T-helper 1 cell treated with Interleukin-12 subunit alpha and Interleukin-12 subunit beta and Interleukin-4 antibody, amounts not matched to agents 30 μg/mL and 1 μg/mL, for 36 hours (primary cell): ENCODE measurements at regions not wholly inside any gene's neighbourhood (a gene's known extent, or its start where the extent isn't known, plus 50 kb on each side); places are given as distances from the start of the nearest gene placed in this dataset.

Source experiments
- H3K27ac Mint-ChIP-seq: one replicate; pipeline ENCODE4 v1.8.0; 2021; ENCODE audit warnings: mild to moderate bottlenecking, mixed read lengths
- H3K27me3 Mint-ChIP-seq: one replicate; pipeline ENCODE4 v1.8.0; 2021; ENCODE audit warnings: low read depth, mixed read lengths
- H3K36me3 Mint-ChIP-seq: one replicate; pipeline ENCODE4 v1.8.0; 2021; ENCODE audit warnings: low read depth, mixed read lengths
- H3K4me1 Mint-ChIP-seq: one replicate; pipeline ENCODE4 v1.8.0; 2021; ENCODE audit warnings: low read depth, mixed read lengths
- H3K4me3 Mint-ChIP-seq: one replicate; pipeline ENCODE4 v1.8.0; 2021; ENCODE audit warnings: mild to moderate bottlenecking, moderate library complexity, mixed read lengths
- H3K9me3 Mint-ChIP-seq: one replicate; pipeline ENCODE4 v1.8.0; 2021; ENCODE audit warnings: mixed read lengths

DNA sequence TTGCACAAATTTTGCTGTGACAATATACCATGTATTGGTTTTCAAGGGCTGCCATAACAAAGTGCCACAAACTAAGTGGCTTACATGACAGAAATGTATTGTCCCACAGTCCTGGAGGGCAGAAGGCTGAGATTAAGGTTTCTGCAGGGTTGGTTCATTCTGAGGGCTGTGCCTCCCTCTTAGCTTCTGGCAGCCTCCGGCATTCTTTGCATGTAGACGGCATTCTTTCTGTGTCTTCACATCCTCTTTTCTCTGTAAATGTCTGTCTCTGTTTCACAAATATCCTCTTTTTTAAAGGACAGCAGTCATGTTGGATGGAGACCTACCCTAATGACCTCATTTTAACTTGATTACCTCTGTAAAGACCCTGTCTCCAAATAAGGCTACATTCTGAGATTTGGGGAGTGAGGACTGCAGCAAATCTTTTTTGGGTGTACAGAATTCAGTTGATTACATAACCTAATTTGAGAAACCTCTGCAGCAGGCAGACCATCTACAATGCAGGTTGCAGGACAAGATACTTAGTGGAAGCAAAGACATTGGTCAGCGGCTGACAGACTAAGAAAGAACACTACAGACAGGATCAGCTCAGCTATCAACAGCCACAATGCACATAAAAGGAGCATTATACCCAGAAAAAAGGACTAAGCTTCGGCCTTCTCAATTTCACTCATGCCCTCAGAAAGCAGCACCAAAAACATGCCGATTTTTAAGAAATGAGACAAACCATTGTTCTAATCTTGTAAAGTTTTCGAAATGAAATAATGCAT is 84.6 kb upstream of the FAM3C start:
- Mint-ChIP-seq H3K4me3 (no peak overlapping the region), H3K4me1 (peaks cover 7% of the 10 kb centered on the region), H3K9me3 (no peaks in the 10 kb centered on the region), H3K27me3 (no peaks in the 10 kb centered on the region), H3K27ac (no peak overlapping the region), H3K36me3 (peaks cover 2% of the 10 kb centered on the region)

DNA sequence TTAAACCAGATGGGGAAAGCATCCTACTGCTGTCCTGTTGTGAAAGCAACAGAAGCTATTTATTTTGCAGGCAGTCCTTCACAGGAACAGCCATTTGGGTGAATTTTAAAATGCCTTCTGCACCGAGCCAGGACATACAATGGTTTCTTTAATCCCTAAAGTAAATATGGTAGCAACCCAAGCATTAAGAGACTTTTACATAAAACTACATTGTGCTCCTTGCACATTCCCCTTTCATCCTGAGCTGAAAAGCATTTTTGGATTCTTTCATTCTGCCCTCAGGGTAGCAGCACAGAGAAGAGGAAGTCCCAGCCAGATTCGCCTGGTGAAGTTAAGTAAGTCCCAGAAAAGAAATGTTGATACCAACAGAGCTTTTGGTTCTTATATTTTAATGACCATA is 84.0 kb upstream of the FAM3C start:
- Mint-ChIP-seq H3K4me3 (no peak overlapping the region), H3K27me3 (no peaks in the 10 kb centered on the region), H3K27ac (no peak overlapping the region), H3K36me3 (peaks cover 2% of the 10 kb centered on the region), H3K4me1 (peaks cover 7% of the 10 kb centered on the region), H3K9me3 (no peaks in the 10 kb centered on the region)

- peaks cover 7% of the 10 kb centered on the region for H3K4me1 Mint-ChIP-seq
- H3K27ac Mint-ChIP-seq: no peak overlapping the region
- H3K4me3 Mint-ChIP-seq: no peak overlapping the region
- no peaks in the 10 kb centered on the region for H3K27me3 Mint-ChIP-seq
- no peaks in the 10 kb centered on the region for H3K9me3 Mint-ChIP-seq
- peaks cover 4% of the 10 kb centered on the region for H3K36me3 Mint-ChIP-seq
These were observed 83.4 kb upstream of the FAM3C start for GRCh38 chr7:121479466-121479865.

- Mint-ChIP-seq H3K36me3 (peaks cover 3% of the 10 kb centered on the region), H3K27me3 (no peaks in the 10 kb centered on the region), H3K4me3 (no peak overlapping the region), H3K27ac (no peak overlapping the region), H3K4me1 (no peaks in the 10 kb centered on the region), H3K9me3 (no peaks in the 10 kb centered on the region)
These were observed 79.7 kb upstream of the FAM3C start for GRCh38 chr7:121475806-121476205.

DNA sequence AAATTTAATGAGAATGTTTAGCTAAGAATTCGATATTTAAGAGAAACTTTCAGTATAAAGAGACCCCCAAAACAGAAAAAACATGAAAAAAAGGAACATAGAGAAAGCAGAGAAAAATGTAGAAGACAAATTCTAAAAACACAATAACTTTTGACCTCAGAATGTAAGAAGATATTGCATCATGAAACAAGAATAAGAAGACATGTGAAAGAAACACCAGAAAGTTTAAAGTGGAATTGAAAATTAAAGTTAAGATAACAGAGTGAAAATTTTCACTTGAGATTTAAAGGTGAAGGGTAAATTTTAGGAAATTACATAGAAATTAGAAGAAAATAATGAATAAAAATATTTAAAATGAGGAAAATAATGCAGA is 78.2 kb upstream of the FAM3C start:
- Mint-ChIP-seq H3K36me3 (peaks cover 3% of the 10 kb centered on the region), H3K27me3 (no peaks in the 10 kb centered on the region), H3K27ac (no peak overlapping the region), H3K4me3 (no peak overlapping the region), H3K4me1 (no peaks in the 10 kb centered on the region), H3K9me3 (no peaks in the 10 kb centered on the region)

DNA sequence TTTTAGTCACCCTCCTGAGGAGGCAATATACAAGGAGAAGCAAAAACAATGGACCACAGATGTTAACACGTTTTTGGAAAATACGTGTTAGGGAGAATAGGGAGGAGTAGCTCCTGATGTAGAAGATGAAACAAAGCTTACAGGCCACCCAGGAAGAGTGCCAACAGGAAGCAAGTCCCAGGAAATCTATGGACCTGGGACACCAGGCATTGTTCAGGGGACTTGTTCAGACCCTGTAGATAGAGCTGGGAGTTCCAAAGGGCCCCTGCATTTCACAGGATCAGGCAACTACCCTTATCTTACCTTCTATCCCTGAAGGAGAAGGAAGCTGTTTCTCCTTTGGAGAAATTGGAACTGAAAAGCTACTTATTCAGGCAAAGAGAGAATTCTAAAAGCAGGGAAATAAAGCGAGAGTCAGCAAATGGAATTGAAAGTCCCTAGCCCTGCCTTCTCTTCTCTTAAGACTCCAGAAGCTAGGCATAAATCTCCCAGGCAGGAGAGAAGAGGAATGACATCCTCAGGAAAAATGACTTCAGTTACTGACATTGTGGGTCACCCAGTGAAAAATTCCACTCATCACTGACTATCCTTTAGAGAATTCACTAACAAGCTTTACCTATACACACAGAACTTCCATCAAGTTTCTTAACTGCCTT is 77.7 kb upstream of the FAM3C start:
- H3K4me1 Mint-ChIP-seq: no peaks in the 10 kb centered on the region
- no peak overlapping the region for H3K27ac Mint-ChIP-seq
- no peaks in the 10 kb centered on the region for H3K9me3 Mint-ChIP-seq
- H3K27me3 Mint-ChIP-seq: no peaks in the 10 kb centered on the region
- no peak overlapping the region for H3K4me3 Mint-ChIP-seq
- peaks cover 3% of the 10 kb centered on the region for H3K36me3 Mint-ChIP-seq

DNA sequence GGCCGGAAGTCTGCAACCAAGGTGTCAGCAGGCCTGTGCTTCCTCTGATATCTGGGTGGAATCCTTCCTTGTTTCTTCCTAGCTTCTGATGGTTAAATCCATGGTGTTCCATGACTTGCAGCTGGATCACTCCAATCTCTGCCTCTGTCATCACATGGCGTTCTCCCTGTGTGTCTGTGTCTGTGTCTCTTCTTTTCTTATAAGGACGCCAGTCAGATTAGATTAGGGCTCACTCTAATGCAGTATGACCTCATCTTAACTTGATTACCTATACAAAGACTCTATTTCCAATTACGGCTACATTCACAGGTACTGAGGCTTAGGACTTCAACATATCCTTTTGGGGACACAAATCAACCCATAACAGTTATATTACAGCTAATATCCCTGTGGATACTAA is 70.3 kb upstream of the FAM3C start:
- Mint-ChIP-seq H3K4me3 (no peak overlapping the region), H3K4me1 (no peaks in the 10 kb centered on the region), H3K27me3 (no peaks in the 10 kb centered on the region), H3K9me3 (peaks cover 4% of the 10 kb centered on the region), H3K27ac (no peak overlapping the region), H3K36me3 (peaks cover 1% of the 10 kb centered on the region)

GRCh38 chr7:121459148-121459547 is 63.0 kb upstream of the FAM3C start:
- Mint-ChIP-seq H3K36me3 (no peaks in the 10 kb centered on the region), H3K27ac (no peak overlapping the region), H3K4me1 (peaks cover 1% of the 10 kb centered on the region), H3K27me3 (peaks cover 9% of the 10 kb centered on the region), H3K4me3 (no peak overlapping the region), H3K9me3 (no peaks in the 10 kb centered on the region)

DNA sequence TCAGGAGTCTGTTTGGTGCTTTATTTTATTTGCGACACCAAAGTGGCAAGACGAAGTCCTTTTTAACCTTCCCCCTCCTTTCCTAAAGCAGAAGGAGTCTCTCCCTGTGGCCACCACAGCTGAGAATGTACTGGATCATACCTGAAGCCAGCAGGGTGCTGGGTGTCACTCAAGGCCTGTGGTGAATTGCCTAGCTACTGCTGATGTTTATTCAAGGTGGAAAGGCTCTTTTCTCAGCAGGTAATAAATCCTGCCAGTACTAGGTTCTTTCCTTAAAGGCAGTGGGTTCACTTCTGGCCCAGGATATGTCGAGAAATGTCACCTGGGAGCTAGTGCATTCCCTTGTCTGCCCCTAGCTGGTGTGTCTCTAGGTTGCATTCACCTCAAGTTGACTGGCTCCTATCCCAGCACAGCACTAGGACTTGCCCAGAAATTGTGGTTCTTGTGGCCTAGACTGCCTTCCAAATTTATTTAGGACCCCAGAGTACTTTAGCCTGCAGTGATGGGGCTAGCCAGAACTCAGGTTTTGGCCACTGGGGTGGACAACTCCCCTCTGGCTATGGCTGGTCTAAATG is 60.8 kb upstream of the FAM3C start:
- Mint-ChIP-seq H3K9me3 (peaks cover 13% of the 10 kb centered on the region), H3K4me1 (peaks cover 1% of the 10 kb centered on the region), H3K27me3 (peaks cover 12% of the 10 kb centered on the region), H3K4me3 (no peak overlapping the region), H3K27ac (no peak overlapping the region), H3K36me3 (no peaks in the 10 kb centered on the region)

DNA sequence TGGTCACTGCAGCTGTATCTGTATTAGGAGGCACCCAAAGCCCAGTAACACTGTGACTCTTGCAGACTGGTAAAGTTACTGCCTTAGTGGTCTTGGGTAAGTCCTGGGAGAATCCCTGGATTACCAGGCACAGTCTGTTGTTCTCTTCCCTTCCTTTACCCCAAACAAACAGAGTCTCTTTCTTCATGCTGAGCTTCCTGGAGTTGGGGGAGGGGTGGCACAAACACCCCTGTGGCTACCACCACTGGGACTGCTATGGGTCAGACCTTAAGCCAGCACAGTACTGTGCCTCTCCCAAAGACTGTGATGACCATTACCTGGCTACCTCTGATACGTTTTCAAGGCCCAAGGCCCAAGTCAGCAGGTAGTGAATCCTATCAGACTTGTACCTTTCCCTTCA is 59.9 kb upstream of the FAM3C start:
- Mint-ChIP-seq H3K4me1 (peaks cover 1% of the 10 kb centered on the region), H3K27me3 (peaks cover 12% of the 10 kb centered on the region), H3K36me3 (no peaks in the 10 kb centered on the region), H3K4me3 (no peak overlapping the region), H3K27ac (no peak overlapping the region), H3K9me3 (peaks cover 13% of the 10 kb centered on the region)

- peaks cover 3% of the 10 kb centered on the region for H3K27me3 Mint-ChIP-seq
- no peak overlapping the region for H3K4me3 Mint-ChIP-seq
- no peak overlapping the region for H3K27ac Mint-ChIP-seq
- no peaks in the 10 kb centered on the region for H3K36me3 Mint-ChIP-seq
- peaks cover 13% of the 10 kb centered on the region for H3K9me3 Mint-ChIP-seq
- peaks cover 4% of the 10 kb centered on the region for H3K4me1 Mint-ChIP-seq
These were observed 56.3 kb upstream of the FAM3C start for GRCh38 chr7:121452389-121452788.

DNA sequence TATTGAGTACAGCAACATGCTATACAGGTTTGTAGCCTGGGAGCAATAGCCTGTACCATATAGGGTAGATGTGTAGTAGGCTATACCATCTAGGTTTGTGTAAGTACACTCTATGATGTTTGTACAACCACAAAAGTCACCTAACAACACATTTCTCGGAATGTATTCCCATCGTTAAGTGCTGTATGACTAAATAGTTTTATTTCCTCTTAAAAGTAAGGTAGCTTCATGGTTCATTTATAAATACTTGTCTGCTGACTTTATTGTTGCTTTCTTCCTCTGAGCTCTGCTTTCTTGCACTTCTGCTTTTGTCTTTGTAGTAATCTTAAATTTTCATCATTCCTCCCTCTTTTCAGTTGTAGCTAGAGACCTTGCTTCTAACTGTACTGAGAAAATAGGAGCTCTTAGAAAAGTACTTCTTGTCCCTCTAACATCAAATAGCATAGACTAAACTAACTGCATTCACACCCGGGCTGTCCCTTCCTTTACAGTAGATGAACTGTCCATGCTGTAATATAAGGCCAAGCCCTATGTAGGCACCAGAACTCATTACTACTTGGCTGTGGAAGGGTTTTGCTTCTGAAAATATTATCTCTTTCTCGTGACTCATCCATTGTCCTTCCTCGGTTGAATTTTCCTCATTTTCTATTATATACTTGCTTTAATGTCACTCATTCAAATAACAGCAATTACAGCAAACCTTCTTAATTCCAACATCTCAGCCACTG is 55.4 kb upstream of the FAM3C start:
- no peak overlapping the region for H3K27ac Mint-ChIP-seq
- peaks cover 13% of the 10 kb centered on the region for H3K9me3 Mint-ChIP-seq
- peaks cover 3% of the 10 kb centered on the region for H3K27me3 Mint-ChIP-seq
- H3K4me3 Mint-ChIP-seq: no peak overlapping the region
- H3K4me1 Mint-ChIP-seq: peaks cover 6% of the 10 kb centered on the region
- H3K36me3 Mint-ChIP-seq: no peaks in the 10 kb centered on the region

DNA sequence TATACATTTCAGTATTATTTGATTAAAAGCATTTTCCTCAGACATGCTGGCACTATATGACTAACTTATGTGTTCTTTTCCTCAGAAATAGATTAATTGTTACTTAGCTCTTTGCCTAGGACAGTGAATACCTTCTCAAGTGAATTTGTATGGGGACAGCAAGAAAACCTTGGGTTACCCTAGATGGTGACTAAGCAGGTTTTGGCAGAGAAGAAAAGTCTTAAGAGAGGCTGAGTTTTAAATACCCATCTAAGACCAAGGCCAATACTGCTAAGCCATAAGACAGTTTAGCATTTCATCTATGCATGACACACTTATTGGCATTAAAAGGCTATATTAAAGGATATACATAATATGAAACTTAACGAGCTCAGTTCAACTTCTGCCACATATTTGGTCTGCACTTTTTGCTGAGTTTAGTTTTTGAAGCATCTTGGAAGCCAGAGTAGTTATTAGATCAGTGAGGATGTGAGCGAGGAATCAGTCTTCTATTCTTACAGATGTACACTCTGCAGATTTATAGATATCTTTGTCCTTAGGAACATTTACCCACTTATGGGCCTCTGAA is 54.6 kb upstream of the FAM3C start:
- Mint-ChIP-seq H3K36me3 (no peaks in the 10 kb centered on the region), H3K9me3 (peaks cover 13% of the 10 kb centered on the region), H3K27ac (no peak overlapping the region), H3K4me1 (peaks cover 6% of the 10 kb centered on the region), H3K4me3 (no peak overlapping the region), H3K27me3 (peaks cover 3% of the 10 kb centered on the region)

- H3K4me1 Mint-ChIP-seq: peaks cover 6% of the 10 kb centered on the region
- H3K9me3 Mint-ChIP-seq: peaks cover 13% of the 10 kb centered on the region
- H3K27me3 Mint-ChIP-seq: peaks cover 3% of the 10 kb centered on the region
- no peak overlapping the region for H3K4me3 Mint-ChIP-seq
- H3K27ac Mint-ChIP-seq: no peak overlapping the region
- H3K36me3 Mint-ChIP-seq: no peaks in the 10 kb centered on the region
These were observed 53.7 kb upstream of the FAM3C start for GRCh38 chr7:121449735-121450240.
